Spleen (tissue), 7 donors: ENCODE measurements at regions not wholly inside any gene's neighbourhood (a gene's known extent, or its start where the extent isn't known, plus 50 kb on each side); places are given as distances from the start of the nearest gene placed in this dataset.

ENCODE experiments used
- POLR2A ChIP-seq, 3 donors: fragments of 450-650 bp; IDR thresholded peaks; one replicate each; pipeline ENCODE4 v1.5.1; 2017; ENCODE audit warnings: antibody characterized with exemption in 3 of 3, mild to moderate bottlenecking in 1 of 3
- POLR2AphosphoS5 ChIP-seq, 3 donors: sonication (generic); formaldehyde crosslinking; IDR thresholded peaks; one replicate each; pipeline ENCODE4 v1.5.1; 2017; ENCODE audit warnings: antibody characterized with exemption in 3 of 3
- TF ChIP-seq, protein P1 (sequence below), 11 experiments: fragments of 200-600 bp in 7 of 11; fragments of 450-650 bp in 4 of 11; sonication (generic) in 4 of 11; IDR thresholded peaks in 8 of 11; conservative IDR thresholded peaks in 3 of 11; 1 replicate in 7 of 11; 2 replicates in 4 of 11; pipeline versions ENCODE4 v1.4.0 to v1.8.0; 2016 to 2021; ENCODE audit warnings: antibody characterized with exemption in 11 of 11, inconsistent platforms in 4 of 11, mild to moderate bottlenecking in 1 of 11
- donor health status: DM: no; HTN: no; CAD: no; lungs with moderate emphysema.
- donor health status: DM: no; HTN: no; CAD: no.
- donor health status: DM: no; HTN: no; CAD: no.

- TF ChIP-seq, protein P1, sequence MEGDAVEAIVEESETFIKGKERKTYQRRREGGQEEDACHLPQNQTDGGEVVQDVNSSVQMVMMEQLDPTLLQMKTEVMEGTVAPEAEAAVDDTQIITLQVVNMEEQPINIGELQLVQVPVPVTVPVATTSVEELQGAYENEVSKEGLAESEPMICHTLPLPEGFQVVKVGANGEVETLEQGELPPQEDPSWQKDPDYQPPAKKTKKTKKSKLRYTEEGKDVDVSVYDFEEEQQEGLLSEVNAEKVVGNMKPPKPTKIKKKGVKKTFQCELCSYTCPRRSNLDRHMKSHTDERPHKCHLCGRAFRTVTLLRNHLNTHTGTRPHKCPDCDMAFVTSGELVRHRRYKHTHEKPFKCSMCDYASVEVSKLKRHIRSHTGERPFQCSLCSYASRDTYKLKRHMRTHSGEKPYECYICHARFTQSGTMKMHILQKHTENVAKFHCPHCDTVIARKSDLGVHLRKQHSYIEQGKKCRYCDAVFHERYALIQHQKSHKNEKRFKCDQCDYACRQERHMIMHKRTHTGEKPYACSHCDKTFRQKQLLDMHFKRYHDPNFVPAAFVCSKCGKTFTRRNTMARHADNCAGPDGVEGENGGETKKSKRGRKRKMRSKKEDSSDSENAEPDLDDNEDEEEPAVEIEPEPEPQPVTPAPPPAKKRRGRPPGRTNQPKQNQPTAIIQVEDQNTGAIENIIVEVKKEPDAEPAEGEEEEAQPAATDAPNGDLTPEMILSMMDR (IDR thresholded peaks at IDR 0.05 in 8 of 11, conservative IDR thresholded peaks at IDR 0.05 in 3 of 11), result no peak
- TF ChIP-seq POLR2AphosphoS5 (IDR thresholded peaks at IDR 0.05) (no peak), POLR2A (IDR thresholded peaks at IDR 0.05) (no peak)
Observed at GRCh38 chr9:70477146-70477745, 62.8 kb upstream of the KLF9 start.
